Parathyroid adenoma (tissue), 2 donors: ENCODE measurements at regions not wholly inside any gene's neighbourhood (a gene's known extent, or its start where the extent isn't known, plus 50 kb on each side); places are given as distances from the start of the nearest gene placed in this dataset.

Experiments
- H2AFZ ChIP-seq: fragments of 300-600 bp; sonication (generic); one replicate; pipeline ENCODE4 v1.7.0; 2017; ENCODE audit warnings: antibody characterized with exemption, mild to moderate bottlenecking
- H3K27ac ChIP-seq: fragments of 300-600 bp; sonication (generic); one replicate; pipeline ENCODE4 v1.7.0; 2017
- H3K27me3 ChIP-seq: fragments of 300-600 bp; sonication (generic); one replicate; pipeline ENCODE4 v1.7.0; 2017; ENCODE audit warnings: low read length; ENCODE audit not compliant: control insufficient read depth, insufficient read depth
- H3K36me3 ChIP-seq: fragments of 300-600 bp; sonication (generic); one replicate; pipeline ENCODE4 v1.7.0; 2017; ENCODE audit warnings: low read length; ENCODE audit not compliant: control insufficient read depth, insufficient read depth
- H3K4me1 ChIP-seq: fragments of 300-600 bp; sonication (generic); one replicate; pipeline ENCODE4 v1.7.0; 2017; ENCODE audit warnings: control low read depth
- H3K4me2 ChIP-seq: fragments of 300-600 bp; sonication (generic); one replicate; pipeline ENCODE4 v1.7.0; 2017; ENCODE audit warnings: low read length
- H3K4me3 ChIP-seq: fragments of 300-600 bp; sonication (generic); one replicate; pipeline ENCODE4 v1.7.0; 2017; ENCODE audit warnings: low read depth, low read length
- H3K79me2 ChIP-seq: fragments of 300-600 bp; sonication (generic); one replicate; pipeline ENCODE4 v1.7.0; 2017; ENCODE audit warnings: control low read depth
- H3K9ac ChIP-seq: fragments of 300-600 bp; sonication (generic); one replicate; pipeline ENCODE4 v1.7.0; 2017; ENCODE audit warnings: mild to moderate bottlenecking
- H3K9me3 ChIP-seq: fragments of 300-600 bp; sonication (generic); one replicate; pipeline ENCODE4 v1.7.0; 2017; ENCODE audit warnings: low read length; ENCODE audit not compliant: control insufficient read depth
- TF ChIP-seq, protein P1 (sequence below): fragments of 300-600 bp; sonication (generic); IDR thresholded peaks from one replicate; pipeline ENCODE4 v1.7.0; 2017; ENCODE audit warnings: antibody characterized with exemption, mild to moderate bottlenecking
- donor health status: primary hyperparathyroidism.

GRCh38 chr5:57054671-57055070, 102.7 kb upstream of the MIER3 start:
- H3K27me3 ChIP-seq, result no peaks in the 10 kb centered on the region
- H3K4me2 ChIP-seq, result no peak overlapping the region
- H3K27ac ChIP-seq, result no peak overlapping the region
- no peak overlapping the region for H3K4me3 ChIP-seq
- H2AFZ ChIP-seq, result no peak overlapping the region
- no peaks in the 10 kb centered on the region for H3K4me1 ChIP-seq
- TF ChIP-seq, protein P1, sequence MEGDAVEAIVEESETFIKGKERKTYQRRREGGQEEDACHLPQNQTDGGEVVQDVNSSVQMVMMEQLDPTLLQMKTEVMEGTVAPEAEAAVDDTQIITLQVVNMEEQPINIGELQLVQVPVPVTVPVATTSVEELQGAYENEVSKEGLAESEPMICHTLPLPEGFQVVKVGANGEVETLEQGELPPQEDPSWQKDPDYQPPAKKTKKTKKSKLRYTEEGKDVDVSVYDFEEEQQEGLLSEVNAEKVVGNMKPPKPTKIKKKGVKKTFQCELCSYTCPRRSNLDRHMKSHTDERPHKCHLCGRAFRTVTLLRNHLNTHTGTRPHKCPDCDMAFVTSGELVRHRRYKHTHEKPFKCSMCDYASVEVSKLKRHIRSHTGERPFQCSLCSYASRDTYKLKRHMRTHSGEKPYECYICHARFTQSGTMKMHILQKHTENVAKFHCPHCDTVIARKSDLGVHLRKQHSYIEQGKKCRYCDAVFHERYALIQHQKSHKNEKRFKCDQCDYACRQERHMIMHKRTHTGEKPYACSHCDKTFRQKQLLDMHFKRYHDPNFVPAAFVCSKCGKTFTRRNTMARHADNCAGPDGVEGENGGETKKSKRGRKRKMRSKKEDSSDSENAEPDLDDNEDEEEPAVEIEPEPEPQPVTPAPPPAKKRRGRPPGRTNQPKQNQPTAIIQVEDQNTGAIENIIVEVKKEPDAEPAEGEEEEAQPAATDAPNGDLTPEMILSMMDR, result no peak
- H3K9me3 ChIP-seq, result no peaks in the 10 kb centered on the region
- H3K79me2 ChIP-seq, result no peaks in the 10 kb centered on the region
- H3K36me3 ChIP-seq, result no peaks in the 10 kb centered on the region
- H3K9ac ChIP-seq, result no peak overlapping the region

- Histone ChIP-seq H3K9ac (no peak overlapping the region), H3K27ac (no peak overlapping the region)
Measured at GRCh38 chr5:57055731-57056130, 103.8 kb upstream of the MIER3 start.

GRCh38 chr5:57063773-57064172, 110.1 kb upstream of the GPBP1 start:
- H3K9ac ChIP-seq, result no peak overlapping the region
- no peaks in the 10 kb centered on the region for H3K79me2 ChIP-seq
- no peak overlapping the region for H3K4me2 ChIP-seq
- no peak overlapping the region for H3K4me3 ChIP-seq
- no peaks in the 10 kb centered on the region for H3K27me3 ChIP-seq
- no peak overlapping the region for H3K27ac ChIP-seq
- no peaks in the 10 kb centered on the region for H3K4me1 ChIP-seq
- no peak overlapping the region for H2AFZ ChIP-seq
- H3K9me3 ChIP-seq, result no peaks in the 10 kb centered on the region
- TF ChIP-seq, protein P1, result no peak
- no peaks in the 10 kb centered on the region for H3K36me3 ChIP-seq

More at GRCh38 chr5:57055731-57056130, 103.8 kb upstream of the MIER3 start:
- H3K9me3 ChIP-seq, result no peaks in the 10 kb centered on the region
- no peak overlapping the region for H3K4me2 ChIP-seq
- H2AFZ ChIP-seq, result no peak overlapping the region
- H3K27me3 ChIP-seq, result no peaks in the 10 kb centered on the region
- TF ChIP-seq, protein P1, result no peak
- no peaks in the 10 kb centered on the region for H3K36me3 ChIP-seq
- no peaks in the 10 kb centered on the region for H3K79me2 ChIP-seq
- no peaks in the 10 kb centered on the region for H3K4me1 ChIP-seq
- H3K4me3 ChIP-seq, result no peak overlapping the region

- H3K9ac ChIP-seq, result no peak overlapping the region
- H3K9me3 ChIP-seq, result no peaks in the 10 kb centered on the region
- H3K4me3 ChIP-seq, result no peak overlapping the region
- H3K4me2 ChIP-seq, result no peak overlapping the region
- H3K79me2 ChIP-seq, result no peaks in the 10 kb centered on the region
- no peak overlapping the region for H3K27ac ChIP-seq
- H2AFZ ChIP-seq, result no peak overlapping the region
- TF ChIP-seq, protein P1, result no peak
- H3K36me3 ChIP-seq, result no peaks in the 10 kb centered on the region
- no peaks in the 10 kb centered on the region for H3K4me1 ChIP-seq
- no peaks in the 10 kb centered on the region for H3K27me3 ChIP-seq
Measured at GRCh38 chr5:57066924-57067596, 106.8 kb upstream of the GPBP1 start.

GRCh38 chr5:57067597-57067924, 106.3 kb upstream of the GPBP1 start:
- H3K36me3 ChIP-seq, result no peaks in the 10 kb centered on the region
- no peak overlapping the region for H2AFZ ChIP-seq
- no peak overlapping the region for H3K4me3 ChIP-seq
- TF ChIP-seq, protein P1, result no peak
- no peaks in the 10 kb centered on the region for H3K79me2 ChIP-seq
- no peak overlapping the region for H3K9ac ChIP-seq
- no peak overlapping the region for H3K27ac ChIP-seq
- H3K4me2 ChIP-seq, result no peak overlapping the region
- H3K27me3 ChIP-seq, result no peaks in the 10 kb centered on the region
- no peaks in the 10 kb centered on the region for H3K4me1 ChIP-seq
- no peaks in the 10 kb centered on the region for H3K9me3 ChIP-seq
